ENCODE measurements at regions not wholly inside any gene's neighbourhood (a gene's known extent, or its start where the extent isn't known, plus 50 kb on each side); places are given as distances from the start of the nearest gene placed in this dataset.
A peak's percentile ranks its signal among the peaks of the same experiment; 100 is the strongest.
"Not testable (repeated sequence)": the region's sequence is repeated elsewhere in the genome, so short reads cannot be mapped to it uniquely, and the experiment has no call there.

DNA sequence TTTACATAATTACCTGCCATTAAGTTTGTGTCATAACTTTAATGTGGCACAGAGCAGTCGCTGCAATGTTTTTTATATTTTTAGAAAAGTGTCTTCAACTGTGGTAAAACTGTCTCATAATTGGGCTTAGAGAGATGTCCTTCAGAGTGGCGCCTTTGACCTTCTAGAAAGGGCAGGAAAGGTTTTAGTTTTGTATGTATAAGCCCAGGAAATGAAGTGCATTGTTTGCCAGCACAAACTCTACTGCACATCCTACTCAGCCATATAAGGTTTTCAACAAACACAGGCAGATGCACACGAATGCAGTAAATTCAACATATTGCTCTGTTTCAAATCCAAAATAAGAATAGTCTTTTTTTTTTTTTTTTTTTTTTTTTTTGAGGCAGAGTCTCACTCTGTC is 201.4 kb downstream of the ALDH8A1 start:
- H3K27me3 Mint-ChIP-seq (ENCODE audit: unreplicated experiment): no peaks in the 10 kb centered on the region
- no peak overlapping the region for H3K27ac Mint-ChIP-seq (ENCODE audit: unreplicated experiment)
- TF ChIP-seq, protein P1, sequence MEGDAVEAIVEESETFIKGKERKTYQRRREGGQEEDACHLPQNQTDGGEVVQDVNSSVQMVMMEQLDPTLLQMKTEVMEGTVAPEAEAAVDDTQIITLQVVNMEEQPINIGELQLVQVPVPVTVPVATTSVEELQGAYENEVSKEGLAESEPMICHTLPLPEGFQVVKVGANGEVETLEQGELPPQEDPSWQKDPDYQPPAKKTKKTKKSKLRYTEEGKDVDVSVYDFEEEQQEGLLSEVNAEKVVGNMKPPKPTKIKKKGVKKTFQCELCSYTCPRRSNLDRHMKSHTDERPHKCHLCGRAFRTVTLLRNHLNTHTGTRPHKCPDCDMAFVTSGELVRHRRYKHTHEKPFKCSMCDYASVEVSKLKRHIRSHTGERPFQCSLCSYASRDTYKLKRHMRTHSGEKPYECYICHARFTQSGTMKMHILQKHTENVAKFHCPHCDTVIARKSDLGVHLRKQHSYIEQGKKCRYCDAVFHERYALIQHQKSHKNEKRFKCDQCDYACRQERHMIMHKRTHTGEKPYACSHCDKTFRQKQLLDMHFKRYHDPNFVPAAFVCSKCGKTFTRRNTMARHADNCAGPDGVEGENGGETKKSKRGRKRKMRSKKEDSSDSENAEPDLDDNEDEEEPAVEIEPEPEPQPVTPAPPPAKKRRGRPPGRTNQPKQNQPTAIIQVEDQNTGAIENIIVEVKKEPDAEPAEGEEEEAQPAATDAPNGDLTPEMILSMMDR (IDR thresholded peaks at IDR 0.05; ENCODE audit: partially characterized antibody, unreplicated experiment): no peak
- DNase-seq: no peak
- H3K4me1 Mint-ChIP-seq (ENCODE audit: low read depth, unreplicated experiment): no peaks in the 10 kb centered on the region
- no peak overlapping the region for H3K4me3 Mint-ChIP-seq (ENCODE audit: unreplicated experiment)
- H3K9me3 Mint-ChIP-seq (ENCODE audit: unreplicated experiment): no peaks in the 10 kb centered on the region
- no peaks in the 10 kb centered on the region for H3K36me3 Mint-ChIP-seq (ENCODE audit: unreplicated experiment)

DNA sequence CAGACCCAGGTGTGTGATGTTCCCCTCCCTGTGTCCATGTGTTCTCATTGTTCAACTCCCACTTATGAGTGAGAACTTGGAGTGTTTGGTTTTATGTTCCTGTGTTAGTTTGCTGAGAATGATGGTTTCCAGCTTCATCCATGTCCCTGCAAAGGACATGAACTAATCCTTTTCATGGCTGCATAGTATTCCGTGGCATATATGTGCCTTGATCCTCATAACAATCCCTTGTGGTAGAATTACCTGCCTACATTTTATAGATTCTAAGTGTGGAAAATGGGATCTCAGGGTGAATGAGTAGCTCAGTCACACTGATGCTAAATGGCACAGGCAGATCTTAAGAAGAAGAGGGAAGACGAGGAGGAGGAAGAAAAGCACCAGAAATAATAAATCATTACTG is 202.7 kb downstream of the ALDH8A1 start:
- not testable (repeated sequence) for H3K4me3 Mint-ChIP-seq (ENCODE audit: unreplicated experiment); H3K4me1 Mint-ChIP-seq (ENCODE audit: low read depth, unreplicated experiment)

DNA sequence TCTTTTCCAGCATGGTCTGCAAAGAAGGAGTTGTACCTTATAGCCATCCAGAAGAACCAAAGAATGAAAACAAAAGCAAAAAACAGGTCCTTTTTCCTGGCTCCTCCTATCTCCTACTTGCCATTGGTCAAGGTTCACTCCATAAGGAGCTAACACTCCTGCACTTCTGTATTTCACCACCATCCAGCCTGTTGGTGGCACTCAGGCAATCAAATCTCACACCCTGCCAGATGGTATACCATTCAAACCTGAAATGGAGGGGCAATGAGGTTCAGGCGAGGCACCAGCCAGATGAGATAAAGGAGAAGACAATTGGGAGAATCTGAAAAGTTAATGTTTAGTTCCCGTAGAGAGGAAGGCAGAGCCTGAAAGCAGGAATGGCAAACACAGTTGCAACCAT is 203.8 kb downstream of the ALDH8A1 start:
- Mint-ChIP-seq H3K27ac (ENCODE audit: unreplicated experiment) (no peak overlapping the region), H3K27me3 (ENCODE audit: unreplicated experiment) (no peaks in the 10 kb centered on the region), H3K9me3 (ENCODE audit: unreplicated experiment) (no peaks in the 10 kb centered on the region)

More for the DNA sequence above, 202.7 kb downstream of the ALDH8A1 start:
- not testable (repeated sequence) for H3K27ac Mint-ChIP-seq (ENCODE audit: unreplicated experiment); DNase-seq; H3K36me3 Mint-ChIP-seq (ENCODE audit: unreplicated experiment); H3K27me3 Mint-ChIP-seq (ENCODE audit: unreplicated experiment); H3K9me3 Mint-ChIP-seq (ENCODE audit: unreplicated experiment)

DNA sequence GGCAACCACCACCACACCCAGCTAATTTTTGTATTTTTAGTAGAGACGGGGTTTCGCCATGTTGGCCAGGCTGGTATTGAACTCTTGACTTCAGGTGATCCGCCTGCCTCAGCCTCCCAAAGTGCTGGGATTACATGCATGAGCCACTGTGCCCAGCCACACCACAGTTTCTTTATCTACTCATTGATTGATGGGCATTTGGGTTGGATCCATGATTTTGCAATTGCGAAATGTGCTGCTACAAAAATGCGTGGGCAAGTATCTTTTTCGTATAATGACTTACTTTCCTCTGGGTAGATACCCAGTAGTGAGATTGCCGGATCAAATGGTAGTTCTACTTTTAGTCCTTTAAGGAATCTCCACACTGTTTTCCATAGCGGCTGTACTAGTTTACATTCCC is 204.7 kb downstream of the ALDH8A1 start:
- H3K4me3 Mint-ChIP-seq (ENCODE audit: unreplicated experiment); DNase-seq; H3K27me3 Mint-ChIP-seq (ENCODE audit: unreplicated experiment); H3K27ac Mint-ChIP-seq (ENCODE audit: unreplicated experiment); H3K36me3 Mint-ChIP-seq (ENCODE audit: unreplicated experiment); H3K4me1 Mint-ChIP-seq (ENCODE audit: low read depth, unreplicated experiment); H3K9me3 Mint-ChIP-seq (ENCODE audit: unreplicated experiment): not testable (repeated sequence)

More for the DNA sequence above, 203.8 kb downstream of the ALDH8A1 start:
- no peaks in the 10 kb centered on the region for H3K4me1 Mint-ChIP-seq (ENCODE audit: low read depth, unreplicated experiment)
- DNase-seq: no peak
- H3K4me3 Mint-ChIP-seq (ENCODE audit: unreplicated experiment): no peak overlapping the region
- TF ChIP-seq, protein P1 (IDR thresholded peaks at IDR 0.05; ENCODE audit: partially characterized antibody, unreplicated experiment): no peak
- no peaks in the 10 kb centered on the region for H3K36me3 Mint-ChIP-seq (ENCODE audit: unreplicated experiment)

DNA sequence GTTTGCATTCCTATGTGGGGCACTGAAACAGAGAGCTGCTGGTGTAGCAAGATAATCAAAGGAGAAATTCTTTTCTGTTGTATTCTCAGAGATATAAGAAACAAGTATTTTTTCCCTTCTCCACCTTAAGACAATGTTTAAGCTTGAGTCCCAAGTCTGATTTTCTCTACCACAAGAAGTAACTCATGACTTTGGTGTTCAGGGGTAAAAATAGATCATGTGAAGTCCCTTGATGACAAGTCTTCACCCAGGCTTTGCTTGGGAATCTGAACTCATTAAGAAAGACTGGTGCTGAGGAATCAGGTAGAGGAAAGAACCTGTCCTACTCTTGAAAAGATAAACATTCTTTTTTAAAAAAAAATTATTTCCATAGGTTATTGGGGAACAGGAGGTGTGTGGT is 205.6 kb downstream of the ALDH8A1 start:
- Mint-ChIP-seq H3K27me3 (ENCODE audit: unreplicated experiment) (no peaks in the 10 kb centered on the region), H3K9me3 (ENCODE audit: unreplicated experiment) (peaks cover 6% of the 10 kb centered on the region), H3K4me3 (ENCODE audit: unreplicated experiment) (no peak overlapping the region), H3K4me1 (ENCODE audit: low read depth, unreplicated experiment) (peaks cover 2% of the 10 kb centered on the region), H3K36me3 (ENCODE audit: unreplicated experiment) (no peaks in the 10 kb centered on the region), H3K27ac (ENCODE audit: unreplicated experiment) (no peak overlapping the region)
- TF ChIP-seq, protein P1 (IDR thresholded peaks at IDR 0.05; ENCODE audit: partially characterized antibody, unreplicated experiment): no peak
- no peak for DNase-seq

DNA sequence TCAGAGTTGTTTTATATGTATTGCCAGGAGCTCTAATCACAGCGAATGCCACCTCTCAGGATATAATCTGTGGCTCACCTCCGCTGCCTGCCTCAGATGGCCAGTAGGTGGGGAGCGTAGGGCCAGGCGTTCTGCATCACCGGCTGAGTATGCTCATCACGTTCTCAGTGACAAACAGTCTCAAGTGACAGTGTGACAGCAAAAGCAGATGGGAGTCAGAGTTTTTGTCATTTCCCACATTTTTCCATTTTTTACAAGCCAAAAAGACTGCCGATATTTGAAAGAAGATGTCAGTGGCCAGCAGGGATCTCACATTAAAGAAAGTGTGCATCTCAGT is 208.7 kb downstream of the ALDH8A1 start:
- H3K4me3 Mint-ChIP-seq (ENCODE audit: unreplicated experiment): no peak overlapping the region
- H3K4me1 Mint-ChIP-seq (ENCODE audit: low read depth, unreplicated experiment): peaks cover 7% of the 10 kb centered on the region
- H3K36me3 Mint-ChIP-seq (ENCODE audit: unreplicated experiment): no peaks in the 10 kb centered on the region
- peaks cover 2% of the 10 kb centered on the region for H3K27me3 Mint-ChIP-seq (ENCODE audit: unreplicated experiment)
- no peak overlapping the region for H3K27ac Mint-ChIP-seq (ENCODE audit: unreplicated experiment)
- peak; percentile 29 for DNase-seq
- TF ChIP-seq, protein P1 (IDR thresholded peaks at IDR 0.05; ENCODE audit: partially characterized antibody, unreplicated experiment): no peak
- H3K9me3 Mint-ChIP-seq (ENCODE audit: unreplicated experiment): peaks cover 8% of the 10 kb centered on the region

Data from glutamatergic neuron (in vitro differentiated cells).